ENCODE measurements at regions not wholly inside any gene's neighbourhood (a gene's known extent, or its start where the extent isn't known, plus 50 kb on each side); places are given as distances from the start of the nearest gene placed in this dataset.

- TF ChIP-seq EZH2phosphoT487 (IDR thresholded peaks at IDR 0.05; ENCODE audit: borderline replicate concordance, low read length) = no peak
- no peak for TF ChIP-seq CTCF (IDR thresholded peaks at IDR 0.05; ENCODE audit: low read depth, low read length, poor library complexity, severe bottlenecking)
Measured at GRCh38 chr13:90562443-90562842, 785.0 kb upstream of the MIR17HG start.
